ENCODE measurements at regions not wholly inside any gene's neighbourhood (a gene's known extent, or its start where the extent isn't known, plus 50 kb on each side); places are given as distances from the start of the nearest gene placed in this dataset.

GRCh38 chr13:30141775-30142485 is 165.4 kb downstream of the KATNAL1 start:
- H3K4me1 Mint-ChIP-seq (ENCODE audit: low read depth), result peaks cover 62% of the 10 kb centered on the region
- intact Hi-C loops (cut with micrococcal nuclease), result loop anchor here (2.0 to 10.0 kb wide), 2 partner anchors 17 to 1017 kb away; no protein-coding TSS in a partner anchor
- H3K27me3 Mint-ChIP-seq, result no peaks in the 10 kb centered on the region
- H3K27ac Mint-ChIP-seq, result peak overlapping the region; percentile 92
- peaks cover 15% of the 10 kb centered on the region for H3K36me3 Mint-ChIP-seq
- no peak for DNase-seq
- POLR2A ChIA-PET, result interaction anchor here (0.7 to 2.0 kb wide), 9 partner anchors 9 to 324 kb away, joined by 3 to 8 read pairs (median 4); partner anchors contain the start of gene HMGB1
- no peak overlapping the region for H3K4me3 Mint-ChIP-seq
- CTCF ChIA-PET, result interaction anchor here (0.8 to 10.9 kb wide), 6 partner anchors 10 to 320 kb away, joined by 3 to 147 read pairs (median 8); no protein-coding TSS in a partner anchor
- peaks cover 13% of the 10 kb centered on the region for H3K9me3 Mint-ChIP-seq

GRCh38 chr13:30140973-30141372 is 166.4 kb downstream of the KATNAL1 start:
- POLR2A ChIA-PET, result interaction anchor here (1.0 kb wide), 1 partner anchor 231 kb away, joined by 3 read pairs; no protein-coding TSS in a partner anchor
- intact Hi-C loops (cut with micrococcal nuclease), result loop anchor here (10.0 kb wide), 1 partner anchor 1016 kb away; no protein-coding TSS in a partner anchor
- DNase-seq, result no peak
- peak overlapping the region; percentile 46 for H3K27ac Mint-ChIP-seq
- H3K36me3 Mint-ChIP-seq, result peaks cover 13% of the 10 kb centered on the region
- no peak overlapping the region for H3K4me3 Mint-ChIP-seq
- CTCF ChIA-PET, result interaction anchor here (1.7 to 10.9 kb wide), 2 partner anchors 9 to 26 kb away, joined by 10 to 147 read pairs; no protein-coding TSS in a partner anchor
- H3K9me3 Mint-ChIP-seq, result peaks cover 13% of the 10 kb centered on the region
- H3K27me3 Mint-ChIP-seq, result no peaks in the 10 kb centered on the region
- H3K4me1 Mint-ChIP-seq (ENCODE audit: low read depth), result peaks cover 53% of the 10 kb centered on the region

- no peak for DNase-seq
- POLR2A ChIA-PET, result no interaction called here
- Mint-ChIP-seq H3K27me3 (no peaks in the 10 kb centered on the region), H3K27ac (no peak overlapping the region), H3K9me3 (no peaks in the 10 kb centered on the region), H3K36me3 (no peaks in the 10 kb centered on the region), H3K4me3 (no peak overlapping the region), H3K4me1 (ENCODE audit: low read depth) (peaks cover 29% of the 10 kb centered on the region)
- intact Hi-C loops (cut with micrococcal nuclease), result no loop called here
- CTCF ChIA-PET, result no interaction called here
Measured at GRCh38 chr13:30138511-30138910, 168.8 kb downstream of the KATNAL1 start.

GRCh38 chr13:30135868-30136267 is 171.5 kb downstream of the KATNAL1 start:
- no peaks in the 10 kb centered on the region for H3K27me3 Mint-ChIP-seq
- H3K27ac Mint-ChIP-seq, result no peak overlapping the region
- H3K9me3 Mint-ChIP-seq, result no peaks in the 10 kb centered on the region
- no peak overlapping the region for H3K4me3 Mint-ChIP-seq
- H3K4me1 Mint-ChIP-seq (ENCODE audit: low read depth), result peaks cover 14% of the 10 kb centered on the region
- ChIA-PET POLR2A (no interaction called here), CTCF (interaction anchor here (1.1 to 8.8 kb wide), 4 partner anchors 9 to 181 kb away, joined by 3 to 270 read pairs (median 6); no protein-coding TSS in a partner anchor)
- DNase-seq, result no peak
- H3K36me3 Mint-ChIP-seq, result no peaks in the 10 kb centered on the region
- intact Hi-C loops (cut with micrococcal nuclease), result no loop called here

- ChIA-PET POLR2A (no interaction called here), CTCF (interaction anchor here (1.5 to 8.8 kb wide), 3 partner anchors 10 to 20 kb away, joined by 5 to 270 read pairs (median 7); no protein-coding TSS in a partner anchor)
- Mint-ChIP-seq H3K27ac (no peak overlapping the region), H3K4me1 (ENCODE audit: low read depth) (peaks cover 14% of the 10 kb centered on the region), H3K27me3 (no peaks in the 10 kb centered on the region), H3K36me3 (no peaks in the 10 kb centered on the region), H3K9me3 (no peaks in the 10 kb centered on the region), H3K4me3 (no peak overlapping the region)
- intact Hi-C loops (cut with micrococcal nuclease), result no loop called here
- no peak for DNase-seq
Measured at GRCh38 chr13:30135351-30135750, 172.0 kb downstream of the KATNAL1 start.

- H3K4me1 Mint-ChIP-seq (ENCODE audit: low read depth), result peaks cover 14% of the 10 kb centered on the region
- H3K27ac Mint-ChIP-seq, result no peak overlapping the region
- H3K9me3 Mint-ChIP-seq, result no peaks in the 10 kb centered on the region
- H3K4me3 Mint-ChIP-seq, result no peak overlapping the region
- ChIA-PET CTCF (interaction anchor here (0.7 to 8.8 kb wide), 7 partner anchors 11 to 733 kb away, joined by 3 to 270 read pairs (median 5); no protein-coding TSS in a partner anchor), POLR2A (no interaction called here)
- no peaks in the 10 kb centered on the region for H3K27me3 Mint-ChIP-seq
- intact Hi-C loops (cut with micrococcal nuclease), result loop anchor here (5.0 kb wide), 2 partner anchors 418 to 908 kb away; no protein-coding TSS in a partner anchor
- DNase-seq, result no peak
- no peaks in the 10 kb centered on the region for H3K36me3 Mint-ChIP-seq
Measured at GRCh38 chr13:30134578-30134977, 172.8 kb downstream of the KATNAL1 start.

- intact Hi-C loops (cut with micrococcal nuclease), result loop anchor here (2.0 to 5.0 kb wide), 3 partner anchors 418 to 908 kb away; no protein-coding TSS in a partner anchor
- POLR2A ChIA-PET, result interaction anchor here (2.0 kb wide), 1 partner anchor 8 kb away, joined by 8 read pairs; no protein-coding TSS in a partner anchor
- Mint-ChIP-seq H3K27me3 (no peaks in the 10 kb centered on the region), H3K36me3 (no peaks in the 10 kb centered on the region), H3K27ac (peak overlapping the region; percentile 18), H3K9me3 (no peaks in the 10 kb centered on the region), H3K4me1 (ENCODE audit: low read depth) (peaks cover 14% of the 10 kb centered on the region), H3K4me3 (no peak overlapping the region)
- no peak for DNase-seq
- CTCF ChIA-PET, result interaction anchor here (0.8 to 8.8 kb wide), 5 partner anchors 14 to 733 kb away, joined by 3 to 270 read pairs (median 5); no protein-coding TSS in a partner anchor
Measured at GRCh38 chr13:30133996-30134395, 173.4 kb downstream of the KATNAL1 start.

GRCh38 chr13:30133554-30133912 is 173.8 kb downstream of the KATNAL1 start:
- no peaks in the 10 kb centered on the region for H3K9me3 Mint-ChIP-seq
- H3K27me3 Mint-ChIP-seq, result no peaks in the 10 kb centered on the region
- DNase-seq, result no peak
- intact Hi-C loops (cut with micrococcal nuclease), result loop anchor here (2.0 to 5.0 kb wide), 3 partner anchors 419 to 909 kb away; no protein-coding TSS in a partner anchor
- ChIA-PET POLR2A (interaction anchor here (0.9 to 2.0 kb wide), 3 partner anchors 9 to 261 kb away, joined by 3 to 10 read pairs (median 8); no protein-coding TSS in a partner anchor), CTCF (interaction anchor here (1.0 to 8.8 kb wide), 9 partner anchors 15 to 324 kb away, joined by 4 to 270 read pairs (median 10); no protein-coding TSS in a partner anchor)
- H3K36me3 Mint-ChIP-seq, result no peaks in the 10 kb centered on the region
- H3K27ac Mint-ChIP-seq, result no peak overlapping the region
- H3K4me3 Mint-ChIP-seq, result no peak overlapping the region
- H3K4me1 Mint-ChIP-seq (ENCODE audit: low read depth), result peaks cover 14% of the 10 kb centered on the region

GRCh38 chr13:30132623-30133553 is 174.5 kb downstream of the KATNAL1 start:
- DNase-seq, result peak; percentile 98
- Mint-ChIP-seq H3K4me3 (no peak overlapping the region), H3K27me3 (no peaks in the 10 kb centered on the region), H3K27ac (no peak overlapping the region), H3K36me3 (no peaks in the 10 kb centered on the region), H3K9me3 (no peaks in the 10 kb centered on the region), H3K4me1 (ENCODE audit: low read depth) (peaks cover 11% of the 10 kb centered on the region)
- ChIA-PET POLR2A (interaction anchor here (0.9 to 2.0 kb wide), 7 partner anchors 9 to 262 kb away, joined by 3 to 10 read pairs (median 4); no protein-coding TSS in a partner anchor), CTCF (interaction anchor here (0.5 to 8.8 kb wide), 79 partner anchors 10 to 1001 kb away, joined by 3 to 270 read pairs (median 4); partner anchors contain the start of gene KATNAL1)
- intact Hi-C loops (cut with micrococcal nuclease), result loop anchor here (1.0 to 5.0 kb wide), 6 partner anchors 26 to 909 kb away; no protein-coding TSS in a partner anchor

- CTCF ChIA-PET, result interaction anchor here (1.1 to 8.8 kb wide), 3 partner anchors 15 to 359 kb away, joined by 3 to 270 read pairs (median 55); no protein-coding TSS in a partner anchor
Measured at GRCh38 chr13:30129411-30129810, 177.9 kb downstream of the KATNAL1 start.

GRCh38 chr13:30128591-30128990 is 178.8 kb downstream of the KATNAL1 start:
- Mint-ChIP-seq H3K27me3 (no peaks in the 10 kb centered on the region), H3K4me1 (ENCODE audit: low read depth) (peaks cover 11% of the 10 kb centered on the region), H3K9me3 (no peaks in the 10 kb centered on the region), H3K27ac (no peak overlapping the region), H3K36me3 (no peaks in the 10 kb centered on the region), H3K4me3 (no peak overlapping the region)
- POLR2A ChIA-PET, result no interaction called here
- CTCF ChIA-PET, result interaction anchor here (8.8 kb wide), 1 partner anchor 27 kb away, joined by 270 read pairs; no protein-coding TSS in a partner anchor
- no peak for DNase-seq
- intact Hi-C loops (cut with micrococcal nuclease), result no loop called here

More at GRCh38 chr13:30129411-30129810, 177.9 kb downstream of the KATNAL1 start:
- Mint-ChIP-seq H3K36me3 (no peaks in the 10 kb centered on the region), H3K27me3 (no peaks in the 10 kb centered on the region), H3K4me1 (ENCODE audit: low read depth) (peaks cover 11% of the 10 kb centered on the region), H3K9me3 (no peaks in the 10 kb centered on the region), H3K27ac (no peak overlapping the region), H3K4me3 (no peak overlapping the region)
- intact Hi-C loops (cut with micrococcal nuclease), result no loop called here
- DNase-seq, result no peak
- POLR2A ChIA-PET, result no interaction called here
